DMS 273 (cell line): ENCODE measurements at regions not wholly inside any gene's neighbourhood (a gene's known extent, or its start where the extent isn't known, plus 50 kb on each side); places are given as distances from the start of the nearest gene placed in this dataset.
"Not testable (repeated sequence)": the region's sequence is repeated elsewhere in the genome, so short reads cannot be mapped to it uniquely, and the experiment has no call there.

Experiments
- DNase-seq: peaks from one replicate; lab custom pipeline; 2025; ENCODE audit not compliant: unreplicated experiment; lab: John Stamatoyannopoulos, UW

- DNase-seq, result no peak
Measured at GRCh38 chr4:177178246-177178645, 131.4 kb upstream of the NEIL3 start.

GRCh38 chr4:177182166-177182565, 127.5 kb upstream of the NEIL3 start:
- DNase-seq, result no peak

GRCh38 chr4:177182728-177183127, 126.9 kb upstream of the NEIL3 start:
- no peak for DNase-seq

GRCh38 chr4:177185151-177185550, 124.5 kb upstream of the NEIL3 start:
- no peak for DNase-seq

- no peak for DNase-seq
Measured at GRCh38 chr4:177185579-177185978, 124.1 kb upstream of the NEIL3 start.

GRCh38 chr4:177187371-177187770, 122.3 kb upstream of the NEIL3 start:
- DNase-seq, result no peak

GRCh38 chr4:177190995-177191580, 118.6 kb upstream of the NEIL3 start:
- DNase-seq, result no peak

- no peak for DNase-seq
Measured at GRCh38 chr4:177191586-177191985, 118.1 kb upstream of the NEIL3 start.

GRCh38 chr4:177191991-177192390, 117.7 kb upstream of the NEIL3 start:
- no peak for DNase-seq

GRCh38 chr4:177193024-177193715, 116.5 kb upstream of the NEIL3 start:
- not testable (repeated sequence) for DNase-seq

- no peak for DNase-seq
Measured at GRCh38 chr4:177194906-177195305, 114.8 kb upstream of the NEIL3 start.

GRCh38 chr4:177196615-177197014, 113.1 kb upstream of the NEIL3 start:
- DNase-seq, result no peak

- no peak for DNase-seq
Measured at GRCh38 chr4:177201614-177202013, 108.1 kb upstream of the NEIL3 start.

- DNase-seq, result no peak
Measured at GRCh38 chr4:177204126-177204525, 105.5 kb upstream of the NEIL3 start.

- no peak for DNase-seq
Measured at GRCh38 chr4:177214935-177215334, 94.7 kb upstream of the NEIL3 start.

- DNase-seq, result no peak
Measured at GRCh38 chr4:177220376-177220775, 89.3 kb upstream of the NEIL3 start.

- no peak for DNase-seq
Measured at GRCh38 chr4:177222781-177223180, 86.9 kb upstream of the NEIL3 start.

- no peak for DNase-seq
Measured at GRCh38 chr4:177225605-177226004, 84.1 kb upstream of the NEIL3 start.

GRCh38 chr4:177227636-177228035, 82.0 kb upstream of the NEIL3 start:
- no peak for DNase-seq

GRCh38 chr4:177228599-177228998, 81.1 kb upstream of the NEIL3 start:
- no peak for DNase-seq

- peak; percentile 1 for DNase-seq
Measured at GRCh38 chr4:177229331-177229730, 80.3 kb upstream of the NEIL3 start.

GRCh38 chr4:177232473-177232872, 77.2 kb upstream of the NEIL3 start:
- DNase-seq, result no peak

- no peak for DNase-seq
Measured at GRCh38 chr4:177235026-177235425, 74.6 kb upstream of the NEIL3 start.
